ENCODE measurements at regions not wholly inside any gene's neighbourhood (a gene's known extent, or its start where the extent isn't known, plus 50 kb on each side); places are given as distances from the start of the nearest gene placed in this dataset.
A peak's percentile ranks its signal among the peaks of the same experiment; 100 is the strongest.

DNA sequence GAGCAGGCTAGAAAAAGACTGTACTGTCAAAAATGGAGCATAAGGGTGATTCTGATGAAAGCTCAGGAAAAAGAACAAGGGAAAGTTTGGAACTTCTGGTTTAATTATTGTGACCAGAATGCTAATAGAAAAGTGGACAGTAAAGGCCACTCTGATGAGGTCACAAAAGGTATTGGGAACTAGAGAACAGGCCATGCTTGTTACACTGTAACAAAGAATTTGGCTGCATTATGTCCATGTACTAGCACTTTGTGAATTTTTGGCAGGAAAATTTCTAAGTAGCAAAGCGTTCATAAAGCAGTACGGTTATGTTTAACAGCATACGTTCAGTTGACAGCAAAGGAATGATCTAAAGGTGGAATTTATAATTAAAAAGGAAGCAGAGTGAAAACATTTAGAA lies 418.6 kb downstream of the TRIB2 start:
- Histone ChIP-seq H3K4me1 (ENCODE audit: low read length) (no peaks in the 10 kb centered on the region), H3K4me3 (ENCODE audit: low read length) (no peak overlapping the region), H3K36me3 (replicated peaks; ENCODE audit: low read depth, low read length) (no peaks in the 10 kb centered on the region), H3K79me2 (ENCODE audit: low read length) (no peaks in the 10 kb centered on the region), H3K9me3 (ENCODE audit: insufficient read depth, low read length) (no peaks in the 10 kb centered on the region), H3K4me2 (ENCODE audit: low read length) (no peak overlapping the region), H3K27me3 (ENCODE audit: low read depth, low read length) (no peaks in the 10 kb centered on the region), H4K20me1 (ENCODE audit: insufficient read depth, low read length) (no peaks in the 10 kb centered on the region), H3K9ac (ENCODE audit: low read length) (no peak overlapping the region), H2AFZ (ENCODE audit: low read depth, low read length) (no peak overlapping the region), H3K27ac (ENCODE audit: low read length) (no peak overlapping the region)
- TF ChIP-seq EZH2phosphoT487 (IDR thresholded peaks at IDR 0.05; ENCODE audit: low read depth), result no peak
- TF ChIP-seq, protein P1, sequence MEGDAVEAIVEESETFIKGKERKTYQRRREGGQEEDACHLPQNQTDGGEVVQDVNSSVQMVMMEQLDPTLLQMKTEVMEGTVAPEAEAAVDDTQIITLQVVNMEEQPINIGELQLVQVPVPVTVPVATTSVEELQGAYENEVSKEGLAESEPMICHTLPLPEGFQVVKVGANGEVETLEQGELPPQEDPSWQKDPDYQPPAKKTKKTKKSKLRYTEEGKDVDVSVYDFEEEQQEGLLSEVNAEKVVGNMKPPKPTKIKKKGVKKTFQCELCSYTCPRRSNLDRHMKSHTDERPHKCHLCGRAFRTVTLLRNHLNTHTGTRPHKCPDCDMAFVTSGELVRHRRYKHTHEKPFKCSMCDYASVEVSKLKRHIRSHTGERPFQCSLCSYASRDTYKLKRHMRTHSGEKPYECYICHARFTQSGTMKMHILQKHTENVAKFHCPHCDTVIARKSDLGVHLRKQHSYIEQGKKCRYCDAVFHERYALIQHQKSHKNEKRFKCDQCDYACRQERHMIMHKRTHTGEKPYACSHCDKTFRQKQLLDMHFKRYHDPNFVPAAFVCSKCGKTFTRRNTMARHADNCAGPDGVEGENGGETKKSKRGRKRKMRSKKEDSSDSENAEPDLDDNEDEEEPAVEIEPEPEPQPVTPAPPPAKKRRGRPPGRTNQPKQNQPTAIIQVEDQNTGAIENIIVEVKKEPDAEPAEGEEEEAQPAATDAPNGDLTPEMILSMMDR (IDR thresholded peaks at IDR 0.05; ENCODE audit: low read depth, low read length), result no peak

DNA sequence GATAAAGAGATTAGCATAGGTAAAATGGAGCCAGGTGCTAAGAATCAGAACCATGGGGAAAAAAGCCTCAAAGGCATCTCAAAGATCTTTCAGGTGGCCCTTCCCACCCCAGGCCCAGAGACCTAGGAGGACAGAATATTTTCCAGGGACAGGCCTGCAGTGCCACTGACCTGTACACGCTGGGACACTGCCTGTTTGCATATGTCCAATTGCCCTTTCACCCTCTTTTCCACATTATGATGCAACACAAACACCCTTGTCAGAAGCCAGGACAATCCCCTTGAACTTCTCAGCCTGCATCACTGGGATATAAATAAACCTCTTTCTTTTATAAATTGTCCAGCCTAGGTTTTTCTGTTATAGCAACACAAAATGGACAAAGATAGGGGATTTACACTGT lies 419.1 kb downstream of the TRIB2 start:
- no peaks in the 10 kb centered on the region for H3K27me3 ChIP-seq (ENCODE audit: low read depth, low read length)
- H3K36me3 ChIP-seq (replicated peaks; ENCODE audit: low read depth, low read length), result no peaks in the 10 kb centered on the region
- no peak overlapping the region for H3K27ac ChIP-seq (ENCODE audit: low read length)
- no peaks in the 10 kb centered on the region for H3K79me2 ChIP-seq (ENCODE audit: low read length)
- no peak for TF ChIP-seq EZH2phosphoT487 (IDR thresholded peaks at IDR 0.05; ENCODE audit: low read depth)
- TF ChIP-seq, protein P1 (IDR thresholded peaks at IDR 0.05; ENCODE audit: low read depth, low read length), result no peak
- no peaks in the 10 kb centered on the region for H3K9me3 ChIP-seq (ENCODE audit: insufficient read depth, low read length)
- no peak overlapping the region for H2AFZ ChIP-seq (ENCODE audit: low read depth, low read length)
- no peaks in the 10 kb centered on the region for H4K20me1 ChIP-seq (ENCODE audit: insufficient read depth, low read length)
- H3K4me1 ChIP-seq (ENCODE audit: low read length), result no peaks in the 10 kb centered on the region
- H3K9ac ChIP-seq (ENCODE audit: low read length), result no peak overlapping the region
- H3K4me3 ChIP-seq (ENCODE audit: low read length), result no peak overlapping the region
- no peak overlapping the region for H3K4me2 ChIP-seq (ENCODE audit: low read length)

DNA sequence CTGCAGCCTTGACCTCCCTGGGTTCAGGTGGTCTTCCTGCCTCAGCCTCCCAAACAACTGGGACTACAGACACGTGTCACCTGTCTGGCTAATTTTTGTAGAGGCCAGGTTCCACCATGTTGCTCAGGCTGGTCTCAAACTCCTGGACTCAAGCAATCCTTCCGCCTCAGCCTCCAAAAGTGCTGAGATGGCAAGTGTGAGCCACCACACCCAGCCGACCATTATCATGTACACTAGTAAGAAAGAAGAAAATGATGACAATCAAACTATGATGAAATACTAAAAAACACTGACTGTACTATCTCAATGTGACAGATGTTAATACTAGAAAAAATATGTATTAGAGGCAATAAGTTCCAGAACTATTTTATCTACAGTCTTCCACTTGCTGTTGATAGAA lies 420.9 kb downstream of the TRIB2 start:
- Histone ChIP-seq H3K4me1 (ENCODE audit: low read length) (no peaks in the 10 kb centered on the region), H3K27ac (ENCODE audit: low read length) (no peak overlapping the region), H3K9me3 (ENCODE audit: insufficient read depth, low read length) (no peaks in the 10 kb centered on the region), H3K4me3 (ENCODE audit: low read length) (no peak overlapping the region), H3K27me3 (ENCODE audit: low read depth, low read length) (no peaks in the 10 kb centered on the region), H4K20me1 (ENCODE audit: insufficient read depth, low read length) (no peaks in the 10 kb centered on the region), H3K4me2 (ENCODE audit: low read length) (no peak overlapping the region), H3K9ac (ENCODE audit: low read length) (no peak overlapping the region), H3K79me2 (ENCODE audit: low read length) (no peaks in the 10 kb centered on the region), H2AFZ (ENCODE audit: low read depth, low read length) (0 out of 2 replicates have a peak overlapping the region, but pooled peaks have one; percentile 1), H3K36me3 (replicated peaks; ENCODE audit: low read depth, low read length) (no peaks in the 10 kb centered on the region)
- TF ChIP-seq, protein P1 (IDR thresholded peaks at IDR 0.05; ENCODE audit: low read depth, low read length), result no peak
- no peak for TF ChIP-seq EZH2phosphoT487 (IDR thresholded peaks at IDR 0.05; ENCODE audit: low read depth)

DNA sequence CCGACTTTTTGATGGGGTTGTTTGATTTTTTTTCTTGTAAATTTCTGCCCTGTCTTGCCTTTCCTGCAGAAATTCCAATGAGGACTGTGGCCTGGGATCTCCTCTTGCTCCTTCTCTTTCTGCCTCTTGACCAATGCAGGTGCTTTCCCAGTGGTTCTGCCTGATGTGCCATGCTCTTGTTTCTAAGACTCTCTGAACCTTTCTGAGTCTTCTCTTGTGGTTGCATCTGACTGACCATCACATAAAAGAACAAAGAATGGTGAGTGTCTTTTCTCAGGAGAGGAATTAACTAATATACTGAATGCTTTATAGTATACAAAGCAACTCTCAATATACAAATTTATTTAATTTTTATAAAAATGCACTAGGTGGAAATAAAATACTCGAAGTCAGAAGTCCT lies 424.6 kb downstream of the TRIB2 start:
- no peak overlapping the region for H3K9ac ChIP-seq (ENCODE audit: low read length)
- H3K27me3 ChIP-seq (ENCODE audit: low read depth, low read length), result no peaks in the 10 kb centered on the region
- no peak overlapping the region for H2AFZ ChIP-seq (ENCODE audit: low read depth, low read length)
- no peak overlapping the region for H3K4me2 ChIP-seq (ENCODE audit: low read length)
- no peaks in the 10 kb centered on the region for H3K4me1 ChIP-seq (ENCODE audit: low read length)
- H3K79me2 ChIP-seq (ENCODE audit: low read length), result no peaks in the 10 kb centered on the region
- no peaks in the 10 kb centered on the region for H3K9me3 ChIP-seq (ENCODE audit: insufficient read depth, low read length)
- no peak overlapping the region for H3K4me3 ChIP-seq (ENCODE audit: low read length)
- H4K20me1 ChIP-seq (ENCODE audit: insufficient read depth, low read length), result no peaks in the 10 kb centered on the region
- no peaks in the 10 kb centered on the region for H3K36me3 ChIP-seq (replicated peaks; ENCODE audit: low read depth, low read length)
- H3K27ac ChIP-seq (ENCODE audit: low read length), result no peak overlapping the region
- TF ChIP-seq EZH2phosphoT487 (IDR thresholded peaks at IDR 0.05; ENCODE audit: low read depth), result no peak
- TF ChIP-seq, protein P1 (IDR thresholded peaks at IDR 0.05; ENCODE audit: low read depth, low read length), result no peak

All from OCI-LY3 (cell line).